B cell (primary cell): ENCODE measurements at regions not wholly inside any gene's neighbourhood (a gene's known extent, or its start where the extent isn't known, plus 50 kb on each side); places are given as distances from the start of the nearest gene placed in this dataset.

Experiments
- ATAC-seq: fragments of 200-7000 bp; cut with Tn5 transposase; one replicate; pipeline ENCODE4 v1.10.0; 2021; ENCODE audit warnings: low read depth, mild to moderate bottlenecking, moderate number of reproducible peaks, moderate library complexity
- CTCF ChIA-PET: fragments of 350-600 bp; sonication (Branson Sonifier 250); formaldehyde crosslinking; loops from one replicate; lab custom pipeline; 2021; ENCODE audit warnings: antibody characterized with exemption, inconsistent platforms; lab: Charles Lee
- POLR2A ChIA-PET: fragments of 350-600 bp; sonication (Branson Sonifier 250); formaldehyde crosslinking; loops from one replicate; lab custom pipeline; 2021; ENCODE audit warnings: antibody characterized with exemption; lab: Charles Lee
- DNase-seq: peaks from one replicate; pipeline ENCODE4 v3.0.0; 2013
- H2AFZ ChIP-seq: 2 replicates; pipeline ENCODE4 v1.6.1; 2012; ENCODE audit warnings: mild to moderate bottlenecking, low read depth, low read length; ENCODE audit not compliant: insufficient read depth, poor library complexity, severe bottlenecking
- H3K27ac ChIP-seq, 2 donors: 1 replicate in 1 of 2; 2 replicates in 1 of 2; pipeline ENCODE4 v1.5.1; 2012 to 2013; ENCODE audit warnings: low read length in 2 of 2, mild to moderate bottlenecking in 2 of 2, moderate library complexity in 1 of 2
- H3K27me3 ChIP-seq, 4 experiments: fragments of 200-600 bp in 1 of 4; sonication (generic) in 1 of 4; replicated peaks in 1 of 4; 1 replicate in 2 of 4; 2 replicates in 2 of 4; pipeline versions ENCODE4 v1.6.1 to v1.7.0; 2013 to 2016; ENCODE audit warnings: low read length in 3 of 4, mild to moderate bottlenecking in 2 of 4, mixed read lengths in 1 of 4, moderate library complexity in 1 of 4; ENCODE audit not compliant: insufficient read depth in 4 of 4, control insufficient read depth in 3 of 4; ENCODE audit errors: control extremely low read depth in 1 of 4
- H3K36me3 ChIP-seq, 2 experiments: replicated peaks in 1 of 2; 1 replicate in 1 of 2; 2 replicates in 1 of 2; pipeline versions ENCODE4 v1.6.1 to v1.7.1; 2013; ENCODE audit warnings: low read length in 1 of 2; ENCODE audit not compliant: insufficient read depth in 2 of 2, control insufficient read depth in 1 of 2; ENCODE audit errors: control extremely low read depth in 1 of 2, extremely low read depth in 1 of 2
- H3K4me1 ChIP-seq, 2 donors: fragments of 200-600 bp in 1 of 2; sonication (generic) in 1 of 2; 1 replicate in 1 of 2; 2 replicates in 1 of 2; pipeline versions ENCODE4 v1.5.1 to v1.6.1; 2013 to 2017; ENCODE audit warnings: low read length in 2 of 2; ENCODE audit not compliant: control insufficient read depth in 2 of 2, insufficient read depth in 2 of 2
- H3K4me2 ChIP-seq: replicated peaks from 2 replicates; pipeline ENCODE3; 2012; ENCODE audit warnings: mild to moderate bottlenecking, low read depth, low read length; ENCODE audit not compliant: poor library complexity, severe bottlenecking
- H3K4me3 ChIP-seq, 5 experiments: fragments of 200-600 bp in 1 of 5; sonication (generic) in 1 of 5; 1 replicate in 3 of 5; 2 replicates in 2 of 5; pipeline versions ENCODE4 v1.5.1 to v1.7.0; 2011 to 2016; ENCODE audit warnings: low read length in 4 of 5, mild to moderate bottlenecking in 4 of 5, low read depth in 2 of 5, control low read depth in 1 of 5, moderate library complexity in 1 of 5; ENCODE audit not compliant: insufficient read depth in 1 of 5; ENCODE audit errors: control extremely low read depth in 1 of 5, extremely low read depth in 1 of 5
- H3K79me2 ChIP-seq: fragments of 200-600 bp; sonication (generic); one replicate; pipeline ENCODE4 v1.6.0; 2016; ENCODE audit warnings: low read length; ENCODE audit not compliant: control insufficient read depth, insufficient read depth
- H3K9ac ChIP-seq: fragments of 200-600 bp; sonication (generic); 2 replicates; pipeline ENCODE4 v1.6.1; 2017; ENCODE audit warnings: mild to moderate bottlenecking, low read length, moderate library complexity
- H3K9me3 ChIP-seq, 3 donors: one replicate each; pipeline versions ENCODE4 v1.6.1 to v1.7.1; 2013; ENCODE audit warnings: low read length in 2 of 3; ENCODE audit not compliant: control insufficient read depth in 2 of 3, insufficient read depth in 1 of 3; ENCODE audit errors: control extremely low read depth in 1 of 3
- H4K20me1 ChIP-seq: 2 replicates; pipeline ENCODE4 v1.6.0; 2012; ENCODE audit warnings: mild to moderate bottlenecking, low read length; ENCODE audit not compliant: insufficient read depth, control insufficient read depth, poor library complexity, severe bottlenecking
- H3K27ac Mint-ChIP-seq: one replicate; pipeline ENCODE4 v1.8.0; 2021; ENCODE audit warnings: mixed read lengths
- H3K27me3 Mint-ChIP-seq: one replicate; pipeline ENCODE4 v1.8.0; 2021; ENCODE audit warnings: mixed read lengths
- H3K4me1 Mint-ChIP-seq: one replicate; pipeline ENCODE4 v1.8.0; 2021; ENCODE audit warnings: mixed read lengths
- H3K4me3 Mint-ChIP-seq: one replicate; pipeline ENCODE4 v1.8.0; 2021; ENCODE audit warnings: mixed read lengths
- H3K9me3 Mint-ChIP-seq: one replicate; pipeline ENCODE4 v1.8.0; 2022; ENCODE audit warnings: mixed read lengths; ENCODE audit not compliant: insufficient read depth
- CTCF ChIP-seq: fragments of 200-600 bp; IDR thresholded peaks from one replicate; pipeline ENCODE4 v1.8.0; 2022; ENCODE audit warnings: antibody characterized with exemption, mild to moderate bottlenecking
- EZH2 ChIP-seq: IDR thresholded peaks from 2 replicates; pipeline ENCODE4 v1.6.1; 2012; ENCODE audit warnings: borderline replicate concordance, low read depth, mild to moderate bottlenecking, moderate library complexity, low read length; ENCODE audit not compliant: insufficient read depth, poor library complexity, severe bottlenecking
- WGBS: methylation state at CpG from one replicate; pipeline ENCODE4 v1.1.5; 2013; ENCODE audit warnings: missing lambda C conversion rate; ENCODE audit not compliant: insufficient coverage; 5-methylcytosine and 5-hydroxymethylcytosine counted together
- intact Hi-C: fragments of 100-400 bp; cut with micrococcal nuclease; formaldehyde crosslinking; loops from one replicate; pipeline ENCODE4 v1.10.0; 2022

DNA sequence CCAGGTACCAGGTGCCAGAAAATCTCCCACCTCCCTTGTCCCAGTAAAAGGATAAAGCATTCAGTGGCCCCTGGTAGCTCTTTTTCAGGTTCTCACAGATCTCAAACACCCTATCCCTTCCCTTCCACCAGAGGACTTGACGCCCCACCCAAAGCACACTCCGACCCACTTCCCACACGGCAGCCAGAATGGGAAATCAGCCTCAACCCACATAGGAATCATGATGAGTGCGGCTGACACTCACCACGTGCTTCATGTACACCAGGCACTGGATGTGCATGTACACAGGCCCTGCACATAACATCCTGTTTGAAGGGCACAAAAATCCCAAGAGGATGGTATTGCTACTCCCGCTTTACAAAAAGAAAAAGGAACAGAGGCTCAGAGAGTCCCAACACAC, 71.9 kb downstream of the TBX3 start:
- H3K4me1 ChIP-seq = no peaks in the 10 kb centered on the region
- no peak for ATAC-seq

More for the DNA sequence above, 71.9 kb downstream of the TBX3 start:
- peaks cover 8% of the 10 kb centered on the region for H3K9me3 Mint-ChIP-seq
- TF ChIP-seq CTCF = no peak
- no peak for TF ChIP-seq EZH2
- 85% methylated on average over 6 of the region's 6 CpGs for WGBS
- peaks cover 12% of the 10 kb centered on the region for H3K27me3 Mint-ChIP-seq
- no peak overlapping the region for H3K27ac Mint-ChIP-seq
- Histone ChIP-seq H3K27ac (no peak overlapping the region), H4K20me1 (no peaks in the 10 kb centered on the region), H3K4me3 (no peak overlapping the region), H3K9me3 (peaks cover 0 to 7% (median 3%) of the 10 kb centered on the region in 3 donors), H3K9ac (no peak overlapping the region), H3K4me2 (no peak overlapping the region), H3K79me2 (no peaks in the 10 kb centered on the region), H3K27me3 (no peaks in the 10 kb centered on the region), H2AFZ (no peak overlapping the region), H3K36me3 (no peaks in the 10 kb centered on the region)
- CTCF ChIA-PET = interaction anchor here (0.6 kb wide), 1 partner anchor 49 kb away, joined by 3 read pairs; no protein-coding TSS in a partner anchor
- no peaks in the 10 kb centered on the region for H3K4me1 Mint-ChIP-seq
- POLR2A ChIA-PET = no interaction called here
- no peak for DNase-seq
- intact Hi-C loops = no loop called here
- H3K4me3 Mint-ChIP-seq = no peak overlapping the region
